Vagina (tissue), 2 donors: ENCODE measurements at regions not wholly inside any gene's neighbourhood (a gene's known extent, or its start where the extent isn't known, plus 50 kb on each side); places are given as distances from the start of the nearest gene placed in this dataset.

Experiments used
- CTCF ChIP-seq, 3 experiments: fragments of 450-650 bp in 2 of 3; fragments of 200-600 bp in 1 of 3; sonication (generic) in 1 of 3; IDR thresholded peaks; one replicate each; pipeline ENCODE4 v1.5.1; 2017 to 2019; ENCODE audit warnings: antibody characterized with exemption in 3 of 3, mild to moderate bottlenecking in 2 of 3, moderate library complexity in 2 of 3
- POLR2A ChIP-seq, 2 donors: fragments of 450-650 bp; IDR thresholded peaks; one replicate each; pipeline ENCODE4 v1.6.1; 2017; ENCODE audit warnings: antibody characterized with exemption in 2 of 2, mild to moderate bottlenecking in 2 of 2, moderate library complexity in 2 of 2
- POLR2AphosphoS5 ChIP-seq, 2 donors: sonication (generic); formaldehyde crosslinking; IDR thresholded peaks; one replicate each; pipeline ENCODE4 v1.9.0; 2017; ENCODE audit warnings: antibody characterized with exemption in 2 of 2, mild to moderate bottlenecking in 2 of 2, low read depth in 1 of 2; ENCODE audit not compliant: insufficient read depth in 1 of 2

GRCh38 chr2:144948205-144948855, 428.4 kb upstream of the ZEB2 start:
- no peak for TF ChIP-seq POLR2AphosphoS5 (IDR thresholded peaks at IDR 0.05; ENCODE audit: insufficient read depth in 1 of 2, low read depth in 1 of 2)
- no peak for TF ChIP-seq CTCF (IDR thresholded peaks at IDR 0.05)
- TF ChIP-seq POLR2A (IDR thresholded peaks at IDR 0.05): no peak
